ENCODE measurements at regions not wholly inside any gene's neighbourhood (a gene's known extent, or its start where the extent isn't known, plus 50 kb on each side); places are given as distances from the start of the nearest gene placed in this dataset.
"Not testable (repeated sequence)": the region's sequence is repeated elsewhere in the genome, so short reads cannot be mapped to it uniquely, and the experiment has no call there.

DNA sequence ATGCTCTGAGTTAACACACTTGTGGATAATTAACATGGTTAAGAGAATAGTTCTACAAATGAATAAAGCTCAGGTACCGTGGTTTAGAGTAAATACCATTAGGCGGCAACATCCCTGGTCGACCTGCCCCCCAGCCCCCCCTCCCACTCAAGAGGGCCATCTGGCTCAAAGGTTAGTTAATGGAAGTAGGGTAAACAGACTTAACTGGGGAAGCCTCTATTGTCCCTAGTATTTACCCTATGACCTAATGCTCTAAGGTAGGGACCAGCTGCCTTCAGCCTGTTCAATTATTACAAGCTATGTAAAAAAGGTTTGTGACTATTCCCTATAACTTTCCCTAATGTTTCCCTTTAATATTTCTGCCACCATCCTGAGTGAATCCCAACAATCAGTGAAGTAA is 711.4 kb upstream of the HS3ST5 start:
- DNase-seq = not testable (repeated sequence)

DNA sequence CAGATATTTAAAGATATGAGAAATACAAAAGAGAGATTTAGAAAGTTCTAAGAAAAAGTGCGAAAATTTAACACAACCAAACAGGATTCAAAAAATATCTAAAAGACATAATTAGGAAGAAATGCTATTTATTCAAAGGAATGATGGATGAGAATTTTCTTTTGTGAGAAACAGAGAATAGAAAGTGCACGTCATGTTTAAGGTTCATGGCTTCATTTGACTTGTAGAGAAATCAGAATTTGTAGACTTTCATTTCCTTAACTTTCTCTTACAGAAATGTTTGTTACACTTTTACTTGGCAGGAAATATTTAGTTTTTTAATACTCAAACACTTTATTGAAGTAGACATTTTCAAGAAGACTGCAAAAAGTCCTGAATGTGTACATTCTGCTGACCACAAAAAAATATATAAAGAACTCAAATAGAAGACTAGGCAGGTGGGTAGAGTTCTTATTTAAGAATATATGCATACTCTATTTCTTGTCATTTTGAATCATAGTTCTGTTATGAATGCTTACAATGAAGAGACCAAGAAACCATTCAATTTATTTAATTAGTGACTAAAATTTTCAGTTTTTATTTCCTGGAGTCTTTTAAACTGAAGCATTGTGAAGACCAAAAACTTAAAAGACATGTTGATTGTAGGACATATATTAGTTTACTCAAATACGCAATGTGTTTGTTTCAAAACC is 710.5 kb upstream of the HS3ST5 start:
- DNase-seq = no peak

DNA sequence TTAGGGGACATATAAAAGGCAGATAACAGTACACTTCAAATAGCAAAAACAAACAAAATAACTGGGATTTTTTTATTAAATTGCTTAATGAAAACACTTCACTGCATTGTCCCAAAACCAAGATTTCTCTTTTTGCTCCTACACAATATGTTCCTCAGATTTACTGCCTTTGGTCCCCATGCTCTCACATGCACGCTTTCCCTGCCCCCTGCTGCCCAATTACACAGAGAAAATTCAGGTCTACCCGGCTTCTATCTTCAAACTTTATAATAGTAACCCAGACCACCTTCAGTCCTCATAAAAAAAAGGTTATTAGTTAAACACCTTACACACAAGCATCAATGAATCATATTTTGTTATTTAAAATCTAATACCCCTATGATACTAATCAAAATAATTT is 673.8 kb upstream of the HS3ST5 start:
- DNase-seq = no peak

DNA sequence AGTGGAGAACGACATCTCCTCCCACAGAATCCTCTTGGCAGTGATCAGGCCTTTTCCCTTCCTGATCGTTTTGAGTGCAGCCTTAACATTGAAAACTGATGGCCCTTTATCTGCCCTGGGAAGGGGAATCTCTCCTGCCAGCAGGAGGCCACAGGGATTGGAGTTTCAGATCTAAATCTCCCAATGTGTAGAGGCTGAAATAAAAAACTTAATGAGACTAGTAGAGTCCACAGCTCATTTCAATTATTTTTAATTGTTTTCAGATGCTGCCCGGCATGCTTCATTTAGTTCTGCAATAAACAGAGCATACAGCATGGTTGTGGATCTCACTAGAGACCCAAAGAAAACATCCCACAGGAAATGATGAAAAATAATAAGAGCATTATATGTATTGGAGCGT is 662.2 kb upstream of the HS3ST5 start:
- no peak for DNase-seq

DNA sequence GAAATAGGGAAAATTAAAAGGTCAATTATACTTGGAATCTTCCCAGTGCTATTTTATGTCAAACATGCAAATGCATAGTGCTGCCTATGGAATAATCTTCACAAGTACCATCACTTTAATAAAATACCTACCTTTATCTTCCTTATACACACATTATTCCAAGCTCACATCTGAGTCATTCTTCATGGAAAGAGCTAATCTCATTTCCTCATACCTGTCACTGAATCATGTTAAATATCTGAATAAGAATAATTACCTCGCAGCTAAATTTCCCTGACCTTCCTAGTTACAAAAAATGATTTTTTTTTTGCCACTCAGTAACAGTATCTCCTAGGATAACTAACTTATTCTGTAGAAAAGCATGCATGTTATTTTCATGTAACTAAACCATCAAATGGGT is 661.4 kb upstream of the HS3ST5 start:
- no peak for DNase-seq

DNA sequence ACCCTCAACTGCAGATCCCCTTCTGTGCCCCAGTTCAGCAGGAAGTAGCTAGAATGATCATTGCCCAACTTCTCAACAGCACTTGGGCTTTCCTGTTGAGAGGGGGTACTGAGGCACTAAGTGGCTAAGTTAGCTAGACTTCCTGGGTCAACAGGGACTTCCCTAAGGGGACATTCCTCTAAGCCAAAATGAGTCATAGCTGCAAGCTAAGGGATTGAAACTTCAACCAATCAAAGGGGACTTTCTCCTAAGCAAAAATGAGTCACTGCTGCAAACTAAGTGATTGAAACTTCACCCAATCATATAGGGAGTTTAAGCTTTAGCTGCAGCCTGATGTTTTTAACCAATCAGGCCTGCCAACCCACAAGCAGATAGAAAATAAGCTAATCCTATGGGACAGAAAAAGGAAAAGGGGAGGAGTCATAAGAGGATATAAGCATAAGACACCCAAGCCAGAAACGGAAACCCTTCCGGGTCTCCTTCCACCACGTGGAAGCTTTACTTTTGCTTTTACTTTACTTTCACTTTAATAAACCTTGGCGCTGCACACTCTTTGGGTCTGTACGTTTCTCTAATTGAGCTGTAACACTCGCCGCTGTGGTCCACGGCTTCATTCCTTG is 659.0 kb upstream of the HS3ST5 start:
- no peak for DNase-seq

DNA sequence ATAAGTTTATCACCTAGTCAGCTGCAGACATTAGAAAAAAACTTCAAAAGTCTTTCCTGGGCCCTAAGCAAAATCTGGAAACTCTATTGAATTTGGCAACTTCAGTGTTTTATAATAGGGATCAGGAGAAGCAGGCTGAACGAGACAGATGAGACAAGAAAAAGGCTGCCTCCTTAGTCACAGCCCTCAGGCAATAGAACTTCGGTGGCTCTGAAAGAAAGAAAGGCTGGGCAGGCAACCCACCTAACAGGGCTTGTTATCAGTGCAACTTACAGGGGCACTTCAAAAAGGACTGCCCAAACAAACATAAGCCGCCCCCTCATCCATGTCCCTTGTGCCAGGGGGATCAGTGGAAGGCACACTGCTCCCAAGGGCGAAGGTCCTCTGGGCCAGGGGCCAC is 657.9 kb upstream of the HS3ST5 start:
- DNase-seq = no peak

DNA sequence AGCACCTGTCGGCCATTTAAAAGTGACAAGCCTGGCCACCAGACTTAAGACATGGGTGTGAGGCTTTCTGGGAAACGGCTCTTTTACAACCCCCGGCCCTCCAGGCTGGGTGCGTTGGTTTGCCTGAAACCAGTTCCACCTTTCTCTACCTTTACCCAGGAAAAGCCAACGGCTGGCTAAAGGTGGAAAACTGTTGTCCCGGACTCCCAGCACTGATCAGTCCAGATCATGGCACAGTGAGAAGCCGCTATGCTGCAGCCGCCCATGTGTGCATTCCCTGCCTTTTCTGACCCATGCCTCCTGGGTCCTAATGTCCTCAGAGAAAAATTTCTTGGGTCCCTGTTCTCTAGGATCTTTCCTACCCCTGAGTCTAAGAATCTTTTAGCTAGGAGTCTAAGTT is 655.7 kb upstream of the HS3ST5 start:
- DNase-seq = no peak

DNA sequence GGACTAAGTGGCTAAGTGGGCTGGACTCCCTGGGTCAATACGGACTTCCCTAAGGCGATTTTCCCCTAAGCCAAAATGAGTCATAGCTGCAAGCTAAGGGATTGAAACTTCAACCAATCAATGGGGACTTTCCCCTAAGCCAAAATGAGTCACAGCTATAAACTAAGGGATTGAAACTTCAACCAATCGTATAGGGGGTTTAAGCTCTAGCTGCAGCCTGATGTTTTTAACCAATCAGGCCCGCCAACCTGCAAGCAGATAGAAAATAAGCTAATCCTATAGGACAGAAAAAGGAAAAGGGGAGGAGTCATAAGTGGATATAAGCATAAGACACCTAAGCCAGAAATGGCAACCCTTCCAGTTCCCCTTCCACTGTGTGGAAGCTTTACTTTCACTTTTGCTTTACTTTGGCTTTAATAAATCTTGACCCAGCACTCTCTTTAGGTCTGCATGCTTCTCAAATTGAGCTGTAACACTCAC is 655.0 kb upstream of the HS3ST5 start:
- no peak for DNase-seq

DNA sequence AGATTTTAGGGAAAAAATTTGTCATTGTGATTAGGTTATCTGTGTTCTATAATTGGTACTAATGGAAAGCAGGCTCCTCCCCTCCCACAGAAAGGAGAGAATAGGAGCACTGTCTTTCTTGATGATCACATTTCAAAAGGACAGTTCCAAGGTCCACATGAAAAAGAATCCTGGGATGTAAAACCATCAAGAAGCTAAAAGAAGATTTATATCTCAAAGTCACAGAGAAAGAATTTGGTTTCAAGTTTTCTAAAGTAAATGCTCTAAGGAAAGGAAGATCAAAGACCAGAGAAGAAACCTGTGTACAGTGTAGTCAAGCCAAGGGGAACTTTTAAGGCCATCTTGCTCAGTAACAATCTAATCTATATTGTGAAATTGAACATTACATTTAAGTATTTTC is 652.7 kb upstream of the HS3ST5 start:
- no peak for DNase-seq

DNA sequence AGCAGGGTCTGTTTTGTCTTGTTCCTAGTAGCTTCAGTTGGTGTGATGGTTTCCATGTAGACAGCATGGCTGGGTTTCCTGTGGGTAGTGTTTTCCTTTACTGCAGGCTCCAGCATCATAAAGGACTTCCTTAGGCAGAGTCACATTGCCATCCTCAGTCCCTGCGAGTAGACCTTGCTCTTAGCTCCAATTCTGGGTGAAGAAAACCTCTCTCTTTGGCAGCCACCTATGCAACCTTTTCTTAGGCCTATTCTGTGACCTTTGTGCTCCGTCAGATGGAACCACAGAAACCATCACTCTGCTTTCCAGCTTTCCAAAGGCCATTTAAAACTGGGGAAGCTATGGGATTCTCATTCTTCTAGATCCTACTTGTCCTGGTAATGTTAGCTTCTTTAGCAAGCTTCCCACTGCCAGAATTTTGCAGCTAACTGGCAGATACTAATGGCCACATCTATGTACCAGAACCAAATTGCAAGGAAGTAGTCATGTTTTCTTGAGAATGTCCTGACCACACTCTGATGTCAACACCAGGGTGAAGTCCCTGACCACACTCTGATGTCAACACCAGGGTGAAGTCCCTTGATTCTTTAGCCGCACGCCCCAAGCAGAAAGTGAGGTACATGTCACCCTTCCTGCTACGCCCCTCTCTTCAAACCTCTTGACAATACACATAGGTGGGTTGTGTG is 646.6 kb upstream of the HS3ST5 start:
- no peak for DNase-seq

DNA sequence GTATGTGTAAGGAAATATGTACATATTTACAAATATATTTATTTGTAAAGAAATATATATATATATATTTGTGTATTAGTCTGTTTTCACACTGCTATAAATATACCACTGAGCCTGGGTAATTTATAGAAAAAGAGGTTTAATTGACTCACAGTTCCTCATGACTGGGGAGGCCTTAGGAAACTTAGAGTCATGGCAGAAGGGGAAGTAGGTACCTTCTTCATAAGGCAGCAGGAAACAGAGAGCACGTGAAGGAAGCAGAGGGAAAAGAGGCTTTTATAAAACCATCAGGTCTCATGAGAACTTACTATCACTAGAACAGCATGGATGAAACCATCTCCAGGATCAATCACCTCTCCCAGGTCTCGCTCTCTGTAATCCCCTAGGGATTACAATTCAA is 644.5 kb upstream of the HS3ST5 start:
- no peak for DNase-seq

DNA sequence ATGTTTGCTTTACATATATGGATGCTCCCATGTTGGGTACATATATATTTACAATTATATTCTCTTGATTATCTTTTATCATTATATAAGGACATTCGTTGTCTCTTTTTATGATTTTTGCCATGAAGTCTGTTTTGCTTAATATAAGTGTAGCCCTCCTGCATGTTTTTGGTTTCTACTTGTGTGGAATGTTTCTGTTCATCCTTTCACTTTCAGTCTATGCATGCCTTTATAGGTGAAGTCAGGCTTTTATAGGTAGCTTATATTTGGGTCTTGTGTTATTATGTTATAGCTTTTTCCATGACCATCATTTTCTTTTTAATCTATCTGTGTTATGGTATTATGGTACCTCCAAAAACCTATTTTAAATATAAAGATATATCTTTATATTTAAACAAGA is 612.5 kb upstream of the HS3ST5 start:
- no peak for DNase-seq

DNA sequence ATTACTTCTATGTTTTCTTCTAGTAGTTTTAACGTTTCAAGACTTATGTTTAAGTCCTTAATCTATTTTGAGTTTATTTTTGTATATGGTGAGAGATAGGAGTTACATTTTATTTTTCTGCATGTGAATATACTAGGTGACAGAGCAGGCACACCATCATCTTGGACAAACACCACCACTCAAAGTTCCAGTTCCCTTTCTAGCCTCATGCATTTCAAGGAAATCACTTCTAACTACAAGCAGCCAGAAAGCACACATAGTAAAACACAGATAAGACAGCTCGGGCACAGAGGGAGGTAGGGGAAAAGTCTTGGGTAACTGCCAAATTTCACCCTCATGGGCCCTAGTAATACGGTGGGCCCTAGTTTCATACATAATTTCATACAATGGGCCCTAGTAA is 609.4 kb upstream of the HS3ST5 start:
- DNase-seq = no peak

DNA sequence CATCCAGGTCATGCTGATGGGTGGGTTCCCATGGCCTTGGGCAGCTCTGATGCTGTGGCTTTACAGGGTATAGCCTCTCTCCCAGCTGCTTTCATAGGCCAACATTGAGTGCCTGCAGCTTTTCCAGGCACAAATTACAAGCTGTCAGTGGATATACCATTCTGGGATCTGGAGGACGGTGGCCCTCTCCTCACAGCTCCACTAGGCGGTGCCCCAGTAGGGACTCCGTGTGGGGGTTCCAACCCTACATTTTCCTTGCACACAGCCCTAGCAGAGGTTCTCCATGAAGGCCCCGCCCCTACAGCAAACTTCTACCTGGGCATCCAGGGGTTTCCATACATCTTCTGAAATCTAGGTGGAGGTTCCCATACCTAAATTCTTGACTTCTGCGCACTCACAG is 602.6 kb upstream of the HS3ST5 start:
- no peak for DNase-seq

DNA sequence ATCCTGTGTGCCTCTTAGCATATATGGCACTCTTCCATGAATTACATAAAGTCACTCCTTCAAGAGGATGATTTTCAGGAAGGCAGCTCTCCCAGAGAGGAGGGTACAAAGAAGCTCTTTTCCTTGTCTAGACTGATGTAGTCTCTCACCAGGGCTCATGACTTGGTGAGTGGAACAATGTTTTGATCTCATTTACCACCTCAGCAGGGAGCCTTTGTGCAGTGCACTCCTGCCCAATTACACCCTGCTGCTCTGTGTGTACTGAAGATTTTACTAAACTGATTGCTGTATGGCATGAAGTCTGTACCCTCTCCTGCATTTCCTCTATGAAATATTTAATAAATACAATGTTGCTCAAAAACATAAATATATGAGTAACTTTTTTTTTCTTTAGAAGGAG is 598.3 kb upstream of the HS3ST5 start:
- no peak for DNase-seq

DNA sequence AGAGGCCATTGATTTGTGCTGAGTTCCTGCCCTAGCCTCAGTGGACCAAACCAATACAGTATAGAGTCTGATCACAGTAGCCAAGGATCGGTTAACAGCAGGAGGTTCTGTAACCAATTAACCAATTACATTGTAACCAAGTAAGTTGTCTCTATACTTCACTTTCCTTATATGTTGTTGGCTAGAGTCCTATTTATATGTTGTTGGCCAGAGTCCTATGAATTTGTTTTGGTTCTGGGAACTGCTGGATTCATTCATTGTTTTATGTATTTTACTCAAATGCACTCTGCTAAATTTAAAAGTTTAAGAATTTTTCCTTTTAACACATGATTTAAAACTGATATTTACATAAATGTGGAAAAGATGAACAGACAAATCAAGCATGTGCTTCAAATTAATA is 597.4 kb upstream of the HS3ST5 start:
- no peak for DNase-seq

DNA sequence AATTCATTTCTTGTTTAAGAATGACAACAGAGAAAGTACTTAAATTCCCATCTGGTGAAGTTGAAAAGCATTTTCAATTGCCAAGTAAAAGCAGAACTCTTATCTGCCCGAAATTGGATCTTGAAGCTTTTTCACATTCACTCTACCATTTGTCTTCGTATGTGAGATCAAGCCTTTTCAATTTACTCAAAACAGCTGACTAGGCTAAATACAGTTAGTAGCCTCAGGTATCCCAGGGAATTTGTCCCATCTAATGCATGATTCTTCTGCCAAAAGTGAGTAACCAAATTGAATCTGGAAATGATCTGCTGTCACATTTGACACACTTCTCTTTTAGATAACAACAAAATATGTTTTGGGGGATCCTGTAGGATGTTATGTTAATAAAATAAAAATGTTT is 596.8 kb upstream of the HS3ST5 start:
- DNase-seq = no peak

DNA sequence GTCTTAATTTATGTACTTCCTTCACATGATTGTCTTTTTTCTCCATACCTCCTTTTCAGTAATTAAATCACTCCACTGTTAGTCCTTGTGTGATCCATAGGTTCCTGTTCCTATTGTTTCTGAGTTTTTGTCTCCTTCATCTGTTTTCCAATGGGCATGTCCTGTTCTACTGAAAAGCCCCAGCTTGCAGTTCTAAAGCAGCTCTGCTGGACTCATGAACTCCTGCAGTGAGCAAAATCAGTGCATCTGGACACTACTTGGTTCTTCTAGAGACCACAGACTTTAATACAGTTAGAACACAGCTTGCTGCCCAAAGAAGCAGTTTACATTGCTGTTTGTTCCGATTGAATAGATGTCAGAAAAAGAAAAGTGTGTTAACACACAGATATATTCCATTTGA is 593.3 kb upstream of the HS3ST5 start:
- no peak for DNase-seq

DNA sequence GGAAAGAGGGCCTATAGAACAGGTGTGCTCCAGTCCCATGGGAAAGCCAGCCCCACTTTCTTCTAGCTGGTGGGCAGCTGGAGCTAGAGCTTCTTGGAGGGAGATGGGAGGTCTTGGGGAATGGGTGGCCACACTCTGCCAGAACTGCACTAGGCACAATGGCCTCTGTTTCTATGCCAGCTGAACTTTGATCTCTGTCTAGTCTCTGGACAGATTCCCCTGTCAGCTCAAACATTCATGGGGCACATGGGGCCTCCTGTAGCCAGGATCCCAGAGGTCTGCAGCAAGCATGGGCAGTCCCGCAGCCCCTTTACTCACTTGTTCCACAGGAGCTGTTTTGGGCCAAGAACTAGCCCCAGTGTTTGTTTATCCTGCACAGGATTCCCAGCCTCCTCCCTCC is 591.3 kb upstream of the HS3ST5 start:
- DNase-seq = no peak

DNA sequence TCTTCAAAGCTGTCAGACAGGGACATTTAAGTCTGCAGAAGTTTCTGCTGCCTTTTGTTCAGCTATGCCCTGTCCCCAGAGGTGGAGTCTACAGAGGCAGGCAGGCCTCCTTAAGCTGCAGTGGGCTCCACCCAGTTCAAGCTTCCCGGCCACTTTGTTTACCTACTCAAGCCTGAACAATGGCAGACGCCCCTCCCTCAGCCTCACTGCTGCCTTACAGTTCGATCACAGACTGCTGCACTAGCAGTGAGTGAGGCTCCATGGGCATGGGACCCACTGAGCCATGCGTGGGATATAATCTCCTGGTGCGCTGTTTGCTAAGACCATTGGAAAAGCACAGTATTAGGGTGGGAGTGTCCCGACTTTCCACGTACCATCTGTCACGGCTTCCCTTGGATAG is 585.9 kb upstream of the HS3ST5 start:
- not testable (repeated sequence) for DNase-seq

DNA sequence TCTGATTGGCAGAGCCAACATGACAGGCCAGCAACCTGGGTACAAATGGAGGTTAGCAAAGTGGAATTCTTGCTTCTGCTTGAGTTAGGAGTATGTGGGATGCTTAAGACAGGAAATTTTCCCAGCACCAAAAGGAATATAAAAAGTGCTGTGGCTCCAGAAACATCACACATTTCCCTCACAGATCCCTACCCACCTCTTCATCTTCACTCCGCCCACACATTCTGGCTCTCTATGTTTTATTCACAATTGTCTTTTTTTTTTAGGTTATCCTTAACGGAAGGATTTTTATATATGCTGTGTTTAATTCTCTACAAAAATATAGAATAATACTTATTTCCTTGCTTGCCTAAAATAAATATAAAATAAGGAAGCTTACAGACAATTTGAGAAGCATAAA is 563.3 kb upstream of the HS3ST5 start:
- no peak for DNase-seq

DNA sequence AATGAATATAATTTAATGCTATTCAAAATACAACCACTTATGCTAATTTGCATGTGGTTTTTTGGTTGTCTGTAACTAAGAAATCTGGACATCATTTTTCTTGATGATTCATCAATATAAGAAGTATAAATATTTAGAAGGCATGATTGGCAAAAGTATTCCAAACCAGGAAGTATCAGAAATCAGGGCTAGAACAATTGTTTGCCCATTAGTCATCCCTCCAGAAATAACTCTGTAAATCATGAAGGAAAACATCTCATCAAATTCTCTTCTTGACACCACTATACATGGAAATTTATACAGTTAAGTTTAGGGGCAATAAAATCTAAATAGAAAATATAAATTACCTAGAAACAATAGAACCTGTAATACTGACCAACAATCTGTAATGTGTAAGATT is 554.7 kb upstream of the HS3ST5 start:
- DNase-seq = no peak

DNA sequence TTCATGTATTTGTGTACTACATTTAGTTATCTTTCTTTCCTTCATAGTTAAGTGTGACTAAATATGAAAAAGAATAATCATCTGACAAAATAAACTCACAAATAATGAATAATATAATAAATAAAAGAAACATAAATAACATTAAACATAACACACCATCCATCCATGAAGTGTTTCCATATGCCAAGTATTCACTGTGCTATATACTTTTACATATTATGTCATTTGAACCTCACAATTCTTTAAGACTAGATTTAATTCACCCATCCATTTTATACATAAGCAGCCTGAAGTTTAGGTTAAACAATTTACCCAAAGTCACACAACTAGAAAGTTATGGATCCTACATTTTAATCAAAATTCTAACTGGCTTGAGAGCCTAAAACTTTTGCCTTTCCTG is 549.4 kb upstream of the HS3ST5 start:
- no peak for DNase-seq

DNA sequence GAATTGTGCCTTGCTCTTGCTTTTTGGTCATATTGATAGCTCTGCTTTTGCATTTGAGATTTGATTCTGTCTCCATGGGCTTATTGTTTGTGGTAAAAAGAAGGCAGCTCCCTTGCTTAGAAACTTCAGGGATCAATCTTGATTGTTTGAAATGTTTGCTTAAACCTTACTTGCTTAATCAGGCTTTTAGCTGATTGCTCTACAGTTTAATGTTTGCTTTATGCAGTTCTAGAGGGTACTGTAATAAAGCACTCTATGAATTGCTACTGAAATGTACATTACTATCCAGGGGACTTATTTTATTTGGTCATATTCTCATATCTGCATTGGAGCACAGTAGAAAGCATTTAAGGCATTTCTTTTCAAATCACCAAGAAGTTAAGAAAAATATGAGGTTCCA is 545.4 kb upstream of the HS3ST5 start:
- DNase-seq = no peak

Measured in stimulated activated CD4-positive, alpha-beta T cell treated with anti-CD3 and anti-CD28 coated beads, Interleukin-2, amount 100 ng/mL, for 48 hours (primary cell).